K562 (cell line): ENCODE measurements at regions not wholly inside any gene's neighbourhood (a gene's known extent, or its start where the extent isn't known, plus 50 kb on each side); places are given as distances from the start of the nearest gene placed in this dataset.

Experiments used
- ATAC-seq: fragments of 200-7000 bp; cut with Tn5 transposase; 3 replicates; pipeline ENCODE4 v1.9.1; 2020; ENCODE audit warnings: moderate library complexity
- BruUV-seq: library from RNA; stranded (reverse); fragments of 400-500 nt; replicated peaks from 2 replicates; lab custom pipeline; 2021; lab: Mats Ljungman, UMichigan
- CTCF ChIA-PET: fragments of 300-600 bp; formaldehyde crosslinking; extraction: SDS; loops from one replicate; lab custom pipeline; 2021; ENCODE audit warnings: low intra/inter-chr PET ratio; lab: Yijun Ruan, JAX
- POLR2A ChIA-PET: fragments of 300-600, 350-650 bp; sonication (Branson Sonifier 250); formaldehyde crosslinking; extraction: SDS; loops from one replicate; lab custom pipeline; 2021; ENCODE audit warnings: antibody characterized with exemption, inconsistent platforms; lab: Yijun Ruan, JAX
- DNase-seq, 4 experiments: peaks; one replicate each; pipeline versions ENCODE4 v3.0.0 to v3.0.0-alpha.2; 2011 to 2018; ENCODE audit warnings: low spot score in 3 of 4, mixed read lengths in 3 of 4; ENCODE audit errors: extremely low read depth in 1 of 4
- FAIRE-seq: peaks from 2 replicates; lab custom pipeline; 2011; peaks lifted over from hg19 to GRCh38; lab: Jason Lieb, UNC
- H2AFZ ChIP-seq: 2 replicates; pipeline ENCODE4 v1.6.0; 2011; ENCODE audit warnings: low read depth, low read length, control low read depth, inconsistent platforms
- H3K27ac ChIP-seq: fragments of 200-600 bp; 3 replicates; pipeline ENCODE4 v1.8.0; 2011; ENCODE audit warnings: low read depth, mild to moderate bottlenecking, control low read depth, inconsistent platforms, low read length, moderate library complexity, mixed read lengths; ENCODE audit errors: extremely low read depth
- H3K27me3 ChIP-seq, 2 experiments: fragments of 300-600 bp in 1 of 2; 2 replicates in 1 of 2; 3 replicates in 1 of 2; pipeline versions ENCODE4 v1.6.0 to v1.8.0; 2011; ENCODE audit warnings: inconsistent platforms in 2 of 2, low read length in 2 of 2, mild to moderate bottlenecking in 1 of 2, mixed read lengths in 1 of 2, moderate library complexity in 1 of 2; ENCODE audit not compliant: control insufficient read depth in 2 of 2, insufficient read depth in 2 of 2
- H3K36me3 ChIP-seq: fragments of 300-600 bp; 3 replicates; pipeline ENCODE4 v1.8.0; 2011; ENCODE audit warnings: mild to moderate bottlenecking, low read length, inconsistent platforms; ENCODE audit not compliant: control insufficient read depth, insufficient read depth
- H3K4me1 ChIP-seq, 2 experiments: fragments of 200-600 bp in 1 of 2; replicated peaks in 1 of 2; 2 replicates in 1 of 2; 3 replicates in 1 of 2; pipeline versions ENCODE4 v1.5.1 to v1.8.0; 2011; ENCODE audit warnings: inconsistent platforms in 2 of 2, low read length in 2 of 2, mild to moderate bottlenecking in 1 of 2, mixed read lengths in 1 of 2, moderate library complexity in 1 of 2; ENCODE audit not compliant: control insufficient read depth in 2 of 2, insufficient read depth in 2 of 2
- H3K4me2 ChIP-seq: 2 replicates; pipeline ENCODE4 v1.6.1; 2011; ENCODE audit warnings: low read length, control low read depth, inconsistent platforms, mixed read lengths; ENCODE audit not compliant: insufficient read depth
- H3K4me3 ChIP-seq: fragments of 200-600 bp; sonication (generic), shearing (Covaris generic); 2 replicates; pipeline ENCODE4 v1.5.1; 2016; ENCODE audit warnings: control low read depth, inconsistent platforms
- H3K79me2 ChIP-seq: fragments of 200-600 bp; 3 replicates; pipeline ENCODE4 v1.8.0; 2011; ENCODE audit warnings: low read length, inconsistent platforms; ENCODE audit not compliant: control insufficient read depth, insufficient read depth
- H3K9ac ChIP-seq, 2 experiments: 2 replicates each; pipeline versions ENCODE4 v1.6.0 to v1.6.1; 2011; ENCODE audit warnings: low read depth in 2 of 2, low read length in 2 of 2, control low read depth in 1 of 2, inconsistent platforms in 1 of 2, mild to moderate bottlenecking in 1 of 2, mixed read lengths in 1 of 2; ENCODE audit not compliant: insufficient read depth in 1 of 2
- H3K9me1 ChIP-seq: one replicate; pipeline ENCODE4 v1.6.0; 2011; ENCODE audit warnings: inconsistent platforms, mild to moderate bottlenecking, low read length, moderate library complexity; ENCODE audit not compliant: control insufficient read depth, insufficient read depth
- H3K9me3 ChIP-seq: replicated peaks from 2 replicates; pipeline ENCODE4 v1.5.1; 2011; ENCODE audit warnings: low read depth, low read length, inconsistent platforms; ENCODE audit not compliant: control insufficient read depth, insufficient read depth
- H4K20me1 ChIP-seq: replicated peaks from 2 replicates; pipeline ENCODE4 v1.6.1; 2011; ENCODE audit warnings: low read length, inconsistent platforms, mixed read lengths; ENCODE audit not compliant: control insufficient read depth, insufficient read depth
- ESRRA ChIP-seq: fragments of 450-650 bp; IDR thresholded peaks from 2 replicates; pipeline ENCODE4 v1.6.1; 2014; ENCODE audit warnings: low read depth, mild to moderate bottlenecking, moderate library complexity, borderline replicate concordance
- HDAC2 ChIP-seq: fragments of 450-650 bp; IDR thresholded peaks from 2 replicates; pipeline ENCODE4 v1.6.1; 2016; ENCODE audit warnings: mild to moderate bottlenecking
- LCOR ChIP-seq: sonication (generic); formaldehyde crosslinking; IDR thresholded peaks from 2 replicates; pipeline ENCODE4 v1.8.0; 2022; ENCODE audit warnings: mild to moderate bottlenecking, missing genetic modification reagents
- MCM3 ChIP-seq: fragments of 450-650 bp; IDR thresholded peaks from 2 replicates; pipeline ENCODE4 v1.6.1; 2016
- NR0B1 ChIP-seq: fragments of 450-650 bp; IDR thresholded peaks from one replicate; pipeline ENCODE4 v1.6.1; 2018; ENCODE audit warnings: mild to moderate bottlenecking, moderate library complexity; ENCODE audit not compliant: partially characterized antibody
- PHF8 ChIP-seq: fragments of 200-600 bp; sonication (generic); IDR thresholded peaks from 2 replicates; pipeline ENCODE4 v1.6.1; 2012; ENCODE audit warnings: mixed run types, mild to moderate bottlenecking, inconsistent platforms, low read length, moderate library complexity, borderline replicate concordance
- PRDM10 ChIP-seq: fragments of 450-650 bp; IDR thresholded peaks from 2 replicates; pipeline ENCODE4 v1.6.1; 2018; ENCODE audit not compliant: partially characterized antibody
- RBM34 ChIP-seq: fragments of 200-400 bp; formaldehyde crosslinking; IDR thresholded peaks from 2 replicates; pipeline ENCODE4 v1.6.1; 2018; ENCODE audit warnings: low read length, borderline replicate concordance; ENCODE audit not compliant: insufficient read depth
- SMARCA4 ChIP-seq: fragments of 450-650 bp; IDR thresholded peaks from 2 replicates; pipeline ENCODE4 v1.6.1; 2016
- WGBS: fragments of 100-300 bp; shearing (Covaris generic); methylation state at CpG from one replicate; pipeline ENCODE4 v1.1.6; 2016; ENCODE audit warnings: low coverage, mixed read lengths; ENCODE audit not compliant: insufficient coverage; ENCODE audit errors: missing lambda C conversion rate; 5-methylcytosine and 5-hydroxymethylcytosine counted together
- in situ Hi-C: fragments of 300-500 bp; cut with MboI; formaldehyde crosslinking; loops from 4 replicates; pipeline ENCODE4 v1.15.0; 2018; ENCODE audit warnings: inconsistent platforms, mixed read lengths
- intact Hi-C: fragments of 100-400 bp; cut with micrococcal nuclease; formaldehyde crosslinking; loops from 2 replicates; pipeline ENCODE4 v1.14.2; 2022
- TF ChIP-seq, protein P1 (sequence below), 2 experiments: fragments of 450-650 bp; IDR thresholded peaks; 2 replicates each; pipeline ENCODE4 v1.6.1; 2016

DNA sequence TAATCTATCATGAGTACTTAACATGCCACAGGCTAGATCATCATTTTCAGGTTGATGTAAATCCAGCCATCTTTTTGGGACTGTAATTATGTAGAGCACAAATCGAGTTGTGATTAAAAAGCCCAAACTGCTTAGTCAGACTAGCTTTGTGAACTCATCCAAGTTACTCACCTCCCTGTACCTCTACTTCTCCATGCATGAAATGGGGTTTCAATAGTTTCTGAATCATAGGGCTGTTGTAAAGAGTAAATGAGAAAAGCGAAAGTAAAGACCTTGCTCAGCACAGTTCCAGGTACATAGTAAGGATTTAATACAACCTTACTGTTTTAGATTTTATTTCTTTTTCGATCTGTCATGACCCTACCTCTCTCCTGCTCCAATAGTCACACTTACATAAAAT lies 85.6 kb upstream of the GAP43 start:
- in situ Hi-C loops, result no loop called here
- Histone ChIP-seq H3K79me2 (no peaks in the 10 kb centered on the region), H3K9me3 (no peaks in the 10 kb centered on the region), H3K4me1 (no peaks in the 10 kb centered on the region), H3K27me3 (no peaks in the 10 kb centered on the region), H3K4me2 (no peak overlapping the region), H2AFZ (no peak overlapping the region), H3K9me1 (no peaks in the 10 kb centered on the region), H3K27ac (no peak overlapping the region), H3K9ac (no peak overlapping the region), H4K20me1 (no peaks in the 10 kb centered on the region), H3K36me3 (no peaks in the 10 kb centered on the region), H3K4me3 (no peak overlapping the region)
- POLR2A ChIA-PET, result no interaction called here
- ATAC-seq (no peak), FAIRE-seq (no peak), DNase-seq (no peak)
- CTCF ChIA-PET, result no interaction called here
- WGBS, result 0% methylated on average over 3 of the region's 3 CpGs
- intact Hi-C loops, result no loop called here
- BruUV-seq, result no TSS peak
- TF ChIP-seq NR0B1 (no peak), LCOR (CRISPR knock-in tag) (no peak), RBM34 (no peak)

DNA sequence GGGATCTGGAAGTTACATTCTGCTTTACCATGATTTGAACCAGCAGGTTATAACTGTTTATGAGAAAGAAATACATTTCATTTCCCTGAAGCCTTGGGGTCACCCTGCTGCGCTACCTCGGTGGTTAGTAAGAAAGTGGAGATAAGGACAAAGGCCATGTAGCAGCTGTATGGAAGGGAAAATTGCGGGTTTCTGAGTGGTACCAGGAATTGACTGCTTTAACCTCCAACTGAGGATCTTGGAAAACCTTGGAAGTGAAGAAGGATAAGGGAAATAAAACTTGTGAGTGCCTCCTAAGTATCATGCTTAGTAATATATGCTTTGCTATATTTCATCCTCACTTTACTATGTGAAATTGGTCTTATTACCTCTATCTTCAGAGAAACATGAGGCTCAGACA lies 76.1 kb upstream of the GAP43 start:
- TF ChIP-seq MCM3 (no peak), SMARCA4 (no peak), PRDM10 (no peak), HDAC2 (no peak), PHF8 (no peak), ESRRA (no peak)
- TF ChIP-seq, protein P1, sequence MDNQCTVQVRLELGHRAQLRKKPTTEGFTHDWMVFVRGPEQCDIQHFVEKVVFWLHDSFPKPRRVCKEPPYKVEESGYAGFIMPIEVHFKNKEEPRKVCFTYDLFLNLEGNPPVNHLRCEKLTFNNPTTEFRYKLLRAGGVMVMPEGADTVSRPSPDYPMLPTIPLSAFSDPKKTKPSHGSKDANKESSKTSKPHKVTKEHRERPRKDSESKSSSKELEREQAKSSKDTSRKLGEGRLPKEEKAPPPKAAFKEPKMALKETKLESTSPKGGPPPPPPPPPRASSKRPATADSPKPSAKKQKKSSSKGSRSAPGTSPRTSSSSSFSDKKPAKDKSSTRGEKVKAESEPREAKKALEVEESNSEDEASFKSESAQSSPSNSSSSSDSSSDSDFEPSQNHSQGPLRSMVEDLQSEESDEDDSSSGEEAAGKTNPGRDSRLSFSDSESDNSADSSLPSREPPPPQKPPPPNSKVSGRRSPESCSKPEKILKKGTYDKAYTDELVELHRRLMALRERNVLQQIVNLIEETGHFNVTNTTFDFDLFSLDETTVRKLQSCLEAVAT (IDR thresholded peaks at IDR 0.05), result no peak
- TF ChIP-seq, all 486 proteins: peak for 0
- H3K9me3 ChIP-seq, result no peaks in the 10 kb centered on the region
- no peaks in the 10 kb centered on the region for H3K4me1 ChIP-seq
- H3K9me1 ChIP-seq, result no peaks in the 10 kb centered on the region
- WGBS, result 0% methylated on average over 3 of the region's 3 CpGs
- H3K79me2 ChIP-seq, result no peaks in the 10 kb centered on the region
- no peak overlapping the region for H3K9ac ChIP-seq
- no peak overlapping the region for H3K27ac ChIP-seq
- DNase-seq (no peak), FAIRE-seq (no peak), ATAC-seq (no peak)
- ChIA-PET CTCF (no interaction called here), POLR2A (no interaction called here)
- no TSS peak for BruUV-seq
- no peak overlapping the region for H3K4me3 ChIP-seq
- in situ Hi-C loops, result no loop called here
- H3K27me3 ChIP-seq, result no peaks in the 10 kb centered on the region
- intact Hi-C loops, result no loop called here
- H2AFZ ChIP-seq, result no peak overlapping the region
- H4K20me1 ChIP-seq, result no peaks in the 10 kb centered on the region
- H3K36me3 ChIP-seq, result no peaks in the 10 kb centered on the region
- H3K4me2 ChIP-seq, result no peak overlapping the region
